Esophagus muscularis mucosa (tissue), 4 donors: ENCODE measurements at regions not wholly inside any gene's neighbourhood (a gene's known extent, or its start where the extent isn't known, plus 50 kb on each side); places are given as distances from the start of the nearest gene placed in this dataset.
A peak's percentile ranks its signal among the peaks of the same experiment; 100 is the strongest.

Experiments used
- DNase-seq: peaks from one replicate; pipeline ENCODE4 v3.0.0-alpha.2; 2017; ENCODE audit errors: extremely low spot score
- H3K27ac ChIP-seq, 4 donors: fragments of 200-600 bp; sonication (generic); replicated peaks in 1 of 4; 1 replicate in 3 of 4; 2 replicates in 1 of 4; pipeline ENCODE4 v1.5.1; 2016 to 2019; ENCODE audit warnings: mild to moderate bottlenecking in 1 of 4
- H3K27me3 ChIP-seq, 4 donors: fragments of 200-600 bp; sonication (generic); one replicate each; pipeline versions ENCODE4 v1.5.1 to v1.6.0; 2016 to 2019
- H3K36me3 ChIP-seq, 4 donors: fragments of 200-600 bp; sonication (generic); one replicate each; pipeline ENCODE4 v1.5.1; 2016 to 2019
- H3K4me1 ChIP-seq, 4 donors: fragments of 200-600 bp; sonication (generic); one replicate each; pipeline ENCODE4 v1.5.1; 2016 to 2019
- H3K4me3 ChIP-seq, 4 donors: fragments of 200-600 bp; sonication (generic); 1 replicate in 2 of 4; 2 replicates in 2 of 4; pipeline ENCODE4 v1.5.1; 2016 to 2019; ENCODE audit warnings: mild to moderate bottlenecking in 4 of 4, moderate library complexity in 1 of 4
- H3K9me3 ChIP-seq, 4 donors: fragments of 200-600 bp; sonication (generic); 1 replicate in 3 of 4; 2 replicates in 1 of 4; pipeline ENCODE4 v1.5.1; 2016 to 2019
- CTCF ChIP-seq, 3 experiments: fragments of 200-600 bp in 2 of 3; fragments of 450-650 bp in 1 of 3; sonication (generic) in 2 of 3; IDR thresholded peaks; one replicate each; pipeline ENCODE4 v1.5.1; 2017 to 2019; ENCODE audit warnings: antibody characterized with exemption in 3 of 3, mild to moderate bottlenecking in 2 of 3, moderate library complexity in 1 of 3
- EP300 ChIP-seq: sonication (generic); formaldehyde crosslinking; IDR thresholded peaks from one replicate; pipeline ENCODE4 v1.6.1; 2017; ENCODE audit warnings: antibody characterized with exemption
- POLR2A ChIP-seq: fragments of 450-650 bp; IDR thresholded peaks from one replicate; pipeline ENCODE4 v1.6.1; 2017; ENCODE audit warnings: antibody characterized with exemption, moderate library complexity, mild to moderate bottlenecking, low read depth
- POLR2AphosphoS5 ChIP-seq, 2 donors: sonication (generic); formaldehyde crosslinking; IDR thresholded peaks; one replicate each; pipeline ENCODE4 v1.6.1; 2017; ENCODE audit warnings: antibody characterized with exemption in 2 of 2
- WGBS: methylation state at CpG from one replicate; pipeline ENCODE4 v1.1.5; 2018; 5-methylcytosine and 5-hydroxymethylcytosine counted together
- intact Hi-C: fragments of 100-400 bp; cut with DNase I; formaldehyde crosslinking; loops from one replicate; pipeline ENCODE4 v1.15.1; 2023

- intact Hi-C loops, result no loop called here
- Histone ChIP-seq H3K4me3 (no peak overlapping the region), H3K36me3 (no peaks in the 10 kb centered on the region), H3K9me3 (peaks cover 0 to 5% (median 2%) of the 10 kb centered on the region in 4 donors), H3K27ac (no peak overlapping the region), H3K4me1 (peaks cover 0 to 16% (median 12%) of the 10 kb centered on the region in 4 donors), H3K27me3 (no peaks in the 10 kb centered on the region)
- no peak for DNase-seq
- 92% methylated on average over 12 of the region's 12 CpGs for WGBS
- TF ChIP-seq EP300 (no peak), POLR2A (no peak), CTCF (IDR thresholded peaks at IDR 0.05) (no peak), POLR2AphosphoS5 (IDR thresholded peaks at IDR 0.05) (no peak)
Observed at GRCh38 chr2:239765911-239766310, 259.2 kb downstream of the NDUFA10 start.

GRCh38 chr2:239765076-239765845, 259.9 kb downstream of the NDUFA10 start:
- 89% methylated on average over 15 of the region's 17 CpGs for WGBS
- Histone ChIP-seq H3K4me1 (peaks cover 0 to 16% (median 12%) of the 10 kb centered on the region in 4 donors), H3K4me3 (no peak overlapping the region), H3K27me3 (no peaks in the 10 kb centered on the region), H3K36me3 (no peaks in the 10 kb centered on the region), H3K9me3 (peaks cover 0 to 11% (median 7%) of the 10 kb centered on the region in 4 donors), H3K27ac (no peak overlapping the region)
- DNase-seq, result no peak
- intact Hi-C loops, result no loop called here
- TF ChIP-seq POLR2A (no peak), CTCF (IDR thresholded peaks at IDR 0.05) (no peak), EP300 (no peak), POLR2AphosphoS5 (IDR thresholded peaks at IDR 0.05) (no peak)

DNA sequence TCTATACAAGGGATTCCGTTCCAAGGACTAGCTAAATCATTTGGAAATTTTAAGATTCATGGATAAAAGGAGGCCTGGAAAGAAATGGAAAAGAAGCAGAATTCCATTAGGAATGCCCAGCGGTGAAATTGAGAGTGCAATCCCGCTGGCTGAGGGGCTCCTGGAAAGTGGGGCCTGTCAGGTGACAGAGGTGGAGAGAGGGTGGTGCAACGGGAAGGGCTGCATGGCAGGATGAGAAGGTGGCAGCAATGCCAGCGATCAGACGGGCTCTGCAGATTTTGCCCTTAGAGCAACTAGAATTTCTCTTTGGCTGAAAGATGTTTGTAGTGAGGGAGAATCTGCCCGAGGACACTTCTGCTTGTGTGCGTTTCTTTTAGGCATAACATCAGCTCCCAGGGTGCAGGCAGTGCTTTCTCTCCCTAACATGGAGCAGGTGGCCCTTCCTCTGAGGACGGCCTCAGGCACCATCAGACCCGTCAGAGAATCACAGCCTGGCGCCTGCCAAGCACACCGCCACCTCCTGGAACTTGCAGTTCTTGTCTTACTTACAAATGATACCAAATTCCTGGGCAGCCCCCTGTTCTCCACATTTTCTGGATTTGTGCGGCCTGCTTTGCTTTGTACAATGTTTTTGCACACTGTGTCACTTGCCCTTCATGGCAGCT, 261.6 kb downstream of the NDUFA10 start:
- intact Hi-C loops, result no loop called here
- 88% methylated on average over 13 of the region's 13 CpGs for WGBS

DNA sequence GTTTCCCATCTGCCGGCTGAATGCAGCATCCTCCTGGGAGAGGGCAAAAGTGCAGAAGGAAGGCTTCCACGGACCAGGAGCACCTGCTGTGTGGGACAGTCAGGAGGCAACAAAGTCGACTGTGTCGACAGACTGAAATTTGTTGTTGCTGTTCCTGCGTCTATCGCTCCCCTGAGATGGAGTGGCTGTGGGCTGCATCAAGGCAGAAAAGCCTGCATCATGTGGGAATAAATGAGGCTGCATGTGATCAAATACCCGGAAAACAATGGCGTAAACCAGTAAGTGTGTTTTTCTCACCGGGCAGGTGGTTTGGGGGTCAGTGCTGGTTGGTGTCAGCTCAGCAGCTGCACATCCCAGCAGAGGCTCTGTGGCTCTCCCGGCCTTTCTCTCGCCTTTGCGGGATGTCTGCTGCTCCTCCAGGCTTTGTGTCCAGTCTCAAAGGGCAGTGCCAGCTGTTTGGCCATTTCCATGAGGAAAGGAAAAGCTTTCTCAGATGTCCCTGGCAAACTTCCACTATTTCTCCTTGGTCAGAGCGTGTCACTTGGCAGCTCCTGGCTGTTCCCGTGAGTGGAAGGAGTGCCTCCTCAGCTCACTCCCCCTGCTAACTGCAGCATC, 262.4 kb downstream of the NDUFA10 start:
- 77% methylated on average over 14 of the region's 14 CpGs for WGBS
- TF ChIP-seq POLR2A, result no peak
- peak; percentile 7 to 27 for TF ChIP-seq POLR2AphosphoS5 (IDR thresholded peaks at IDR 0.05)
- no peak for TF ChIP-seq CTCF (IDR thresholded peaks at IDR 0.05)
- no peak for TF ChIP-seq EP300
- H3K4me3 ChIP-seq, result no peak overlapping the region
- H3K27ac ChIP-seq, result no peak overlapping the region
- intact Hi-C loops, result no loop called here
- peaks cover 0 to 28% (median 23%) of the 10 kb centered on the region in 4 donors for H3K4me1 ChIP-seq
- no peaks in the 10 kb centered on the region for H3K36me3 ChIP-seq
- no peaks in the 10 kb centered on the region for H3K27me3 ChIP-seq
- no peak for DNase-seq
- H3K9me3 ChIP-seq, result peaks cover 0 to 12% (median 7%) of the 10 kb centered on the region in 4 donors

More for the DNA sequence above, 261.6 kb downstream of the NDUFA10 start:
- TF ChIP-seq EP300 (no peak), POLR2AphosphoS5 (IDR thresholded peaks at IDR 0.05) (no peak), CTCF (IDR thresholded peaks at IDR 0.05) (no peak), POLR2A (no peak)
- no peaks in the 10 kb centered on the region for H3K27me3 ChIP-seq
- H3K4me3 ChIP-seq, result no peak overlapping the region
- H3K9me3 ChIP-seq, result peaks cover 0 to 12% (median 7%) of the 10 kb centered on the region in 4 donors
- H3K27ac ChIP-seq, result no peak overlapping the region
- H3K36me3 ChIP-seq, result no peaks in the 10 kb centered on the region
- no peak for DNase-seq
- H3K4me1 ChIP-seq, result peaks cover 0 to 21% (median 16%) of the 10 kb centered on the region in 4 donors
